WTC11 (cell line): ENCODE measurements at regions not wholly inside any gene's neighbourhood (a gene's known extent, or its start where the extent isn't known, plus 50 kb on each side); places are given as distances from the start of the nearest gene placed in this dataset.

Experiments
- ATAC-seq: fragments of 200-7000 bp; cut with Tn5 transposase; 2 replicates; pipeline ENCODE4 v1.10.0; 2021; ENCODE audit warnings: mild to moderate bottlenecking, moderate library complexity
- CTCF ChIA-PET: fragments of 300-600 bp; sonication (Branson Sonifier 250); formaldehyde crosslinking; loops from one replicate; lab custom pipeline; 2021; ENCODE audit warnings: antibody characterized with exemption; lab: Charles Lee
- POLR2A ChIA-PET: fragments of 350-600 bp; sonication (Branson Sonifier 250); formaldehyde crosslinking; loops from one replicate; lab custom pipeline; 2021; ENCODE audit warnings: antibody characterized with exemption; lab: Charles Lee
- DNase-seq: peaks from one replicate; pipeline ENCODE4 v3.0.0; 2021; ENCODE audit warnings: low spot score
- H3K27ac Mint-ChIP-seq: 2 replicates; pipeline ENCODE4 v1.8.0; 2021; ENCODE audit warnings: mixed read lengths
- H3K27me3 Mint-ChIP-seq: 2 replicates; pipeline ENCODE4 v1.8.0; 2021; ENCODE audit warnings: low read depth, mild to moderate bottlenecking, moderate library complexity, mixed read lengths
- H3K36me3 Mint-ChIP-seq: 2 replicates; pipeline ENCODE4 v1.8.0; 2021; ENCODE audit warnings: mixed read lengths
- H3K4me1 Mint-ChIP-seq: 2 replicates; pipeline ENCODE4 v1.8.0; 2022; ENCODE audit warnings: mixed read lengths
- H3K4me3 Mint-ChIP-seq: 2 replicates; pipeline ENCODE4 v1.8.0; 2021; ENCODE audit warnings: mild to moderate bottlenecking, moderate library complexity, mixed read lengths
- H3K9me3 Mint-ChIP-seq: 2 replicates; pipeline ENCODE4 v1.8.0; 2021; ENCODE audit warnings: mixed read lengths
- AFF4 ChIP-seq: sonication (generic); formaldehyde crosslinking; IDR thresholded peaks from 2 replicates; pipeline ENCODE4 v1.8.1; 2023; ENCODE audit warnings: mild to moderate bottlenecking, missing genetic modification reagents, borderline replicate concordance
- ATF1 ChIP-seq: sonication (generic); formaldehyde crosslinking; IDR thresholded peaks from 2 replicates; pipeline ENCODE4 v1.8.1; 2023; ENCODE audit warnings: mild to moderate bottlenecking, moderate library complexity, missing genetic modification reagents
- ATF3 ChIP-seq: sonication (generic); formaldehyde crosslinking; conservative IDR thresholded peaks from 2 replicates; pipeline ENCODE4 v1.8.1; 2022; ENCODE audit warnings: mild to moderate bottlenecking, missing genetic modification reagents
- EMX1 ChIP-seq: fragments of 250-450 bp; sonication (Bioruptor Pico); IDR thresholded peaks from 2 replicates; pipeline ENCODE4 v1.8.0; 2021; ENCODE audit warnings: mild to moderate bottlenecking
- FOXJ3 ChIP-seq: sonication (generic); formaldehyde crosslinking; IDR thresholded peaks from 2 replicates; pipeline ENCODE4 v1.9.0; 2021; ENCODE audit warnings: missing genetic modification reagents, mild to moderate bottlenecking, borderline replicate concordance
- FOXK1 ChIP-seq: sonication (generic); formaldehyde crosslinking; IDR thresholded peaks from 2 replicates; pipeline ENCODE4 v1.8.0; 2022; ENCODE audit warnings: mild to moderate bottlenecking, moderate library complexity, missing genetic modification reagents
- GRHL2 ChIP-seq: fragments of 250-450 bp; sonication (Bioruptor Pico); IDR thresholded peaks from 2 replicates; pipeline ENCODE4 v1.8.0; 2022; ENCODE audit warnings: mild to moderate bottlenecking, moderate library complexity; ENCODE audit not compliant: insufficient replicate concordance, severe bottlenecking
- GTF2I ChIP-seq: fragments of 250-450 bp; sonication (Bioruptor Pico); conservative IDR thresholded peaks from 2 replicates; pipeline ENCODE4 v1.4.0; 2021; ENCODE audit warnings: mild to moderate bottlenecking
- KAT7 ChIP-seq: sonication (generic); formaldehyde crosslinking; IDR thresholded peaks from 2 replicates; pipeline ENCODE4 v1.8.1; 2023; ENCODE audit warnings: missing genetic modification reagents, mild to moderate bottlenecking, borderline replicate concordance
- NFE2L1 ChIP-seq: sonication (generic); formaldehyde crosslinking; IDR thresholded peaks from 2 replicates; pipeline ENCODE4 v1.8.1; 2023; ENCODE audit warnings: missing genetic modification reagents
- NFYB ChIP-seq: sonication (generic); formaldehyde crosslinking; conservative IDR thresholded peaks from 2 replicates; pipeline ENCODE4 v1.8.0; 2022; ENCODE audit warnings: low read depth, missing genetic modification reagents
- NR1H2 ChIP-seq: sonication (generic); formaldehyde crosslinking; IDR thresholded peaks from 2 replicates; pipeline ENCODE4 v1.9.0; 2021; ENCODE audit warnings: mild to moderate bottlenecking, moderate library complexity, missing genetic modification reagents
- NR3C1 ChIP-seq: sonication (generic); formaldehyde crosslinking; conservative IDR thresholded peaks from 2 replicates; pipeline ENCODE4 v1.8.1; 2023; ENCODE audit warnings: low read depth, mild to moderate bottlenecking, missing genetic modification reagents
- SMAD3 ChIP-seq: sonication (generic); formaldehyde crosslinking; IDR thresholded peaks from 2 replicates; pipeline ENCODE4 v1.8.0; 2022; ENCODE audit warnings: missing genetic modification reagents, mild to moderate bottlenecking, borderline replicate concordance
- SMAD4 ChIP-seq: sonication (generic); formaldehyde crosslinking; IDR thresholded peaks from 2 replicates; pipeline ENCODE4 v1.8.0; 2022; ENCODE audit warnings: mild to moderate bottlenecking, missing genetic modification reagents
- TEAD4 ChIP-seq: sonication (generic); formaldehyde crosslinking; IDR thresholded peaks from 2 replicates; pipeline ENCODE4 v1.8.0; 2022; ENCODE audit warnings: mild to moderate bottlenecking, missing genetic modification reagents
- ZNF121 ChIP-seq: sonication (generic); formaldehyde crosslinking; IDR thresholded peaks from 2 replicates; pipeline ENCODE4 v1.8.0; 2023; ENCODE audit warnings: missing genetic modification reagents
- ZNF138 ChIP-seq: sonication (generic); formaldehyde crosslinking; conservative IDR thresholded peaks from 2 replicates; pipeline ENCODE4 v1.8.1; 2022; ENCODE audit warnings: mild to moderate bottlenecking, moderate library complexity, missing genetic modification reagents
- ZNF219 ChIP-seq: sonication (generic); formaldehyde crosslinking; IDR thresholded peaks from 2 replicates; pipeline ENCODE4 v1.8.0; 2023; ENCODE audit warnings: missing genetic modification reagents, mild to moderate bottlenecking, borderline replicate concordance
- ZNF263 ChIP-seq: sonication (generic); formaldehyde crosslinking; IDR thresholded peaks from 2 replicates; pipeline ENCODE4 v1.8.1; 2022; ENCODE audit warnings: low read depth, mild to moderate bottlenecking, moderate library complexity, missing genetic modification reagents
- ZNF281 ChIP-seq: sonication (generic); formaldehyde crosslinking; IDR thresholded peaks from 2 replicates; pipeline ENCODE4 v1.8.0; 2023; ENCODE audit warnings: mild to moderate bottlenecking, missing genetic modification reagents
- ZNF423 ChIP-seq: fragments of 250-450 bp; sonication (Bioruptor Pico); IDR thresholded peaks from 2 replicates; pipeline ENCODE4 v2.1.2; 2022; ENCODE audit warnings: mild to moderate bottlenecking, moderate library complexity
- TF ChIP-seq, protein P1 (sequence below): sonication (generic); formaldehyde crosslinking; IDR thresholded peaks from 2 replicates; pipeline ENCODE4 v1.8.1; 2023; ENCODE audit warnings: mild to moderate bottlenecking, missing genetic modification reagents
- TF ChIP-seq, protein P2 (sequence below): fragments of 250-450 bp; sonication (Bioruptor Pico); IDR thresholded peaks from 2 replicates; pipeline ENCODE4 v1.9.0; 2021; ENCODE audit warnings: mild to moderate bottlenecking
- TF ChIP-seq, protein P3 (sequence below): sonication (generic); formaldehyde crosslinking; IDR thresholded peaks from 2 replicates; pipeline ENCODE4 v1.8.0; 2022; ENCODE audit warnings: mild to moderate bottlenecking, missing genetic modification reagents

- Mint-ChIP-seq H3K27ac (no peak overlapping the region), H3K9me3 (no peaks in the 10 kb centered on the region; the same call in 1 of the 2 replicates), H3K4me1 (peaks cover 14% of the 10 kb centered on the region), H3K4me3 (no peak overlapping the region), H3K36me3 (no peaks in the 10 kb centered on the region), H3K27me3 (no peaks in the 10 kb centered on the region)
- CTCF ChIA-PET = no interaction called here
- no peak for DNase-seq
- POLR2A ChIA-PET = no interaction called here
- ATAC-seq = no peak
- TF ChIP-seq NFYB = no peak
- TF ChIP-seq KAT7 (CRISPR knock-in tag) = no peak
- no peak for TF ChIP-seq ZNF263
- TF ChIP-seq, protein P1, sequence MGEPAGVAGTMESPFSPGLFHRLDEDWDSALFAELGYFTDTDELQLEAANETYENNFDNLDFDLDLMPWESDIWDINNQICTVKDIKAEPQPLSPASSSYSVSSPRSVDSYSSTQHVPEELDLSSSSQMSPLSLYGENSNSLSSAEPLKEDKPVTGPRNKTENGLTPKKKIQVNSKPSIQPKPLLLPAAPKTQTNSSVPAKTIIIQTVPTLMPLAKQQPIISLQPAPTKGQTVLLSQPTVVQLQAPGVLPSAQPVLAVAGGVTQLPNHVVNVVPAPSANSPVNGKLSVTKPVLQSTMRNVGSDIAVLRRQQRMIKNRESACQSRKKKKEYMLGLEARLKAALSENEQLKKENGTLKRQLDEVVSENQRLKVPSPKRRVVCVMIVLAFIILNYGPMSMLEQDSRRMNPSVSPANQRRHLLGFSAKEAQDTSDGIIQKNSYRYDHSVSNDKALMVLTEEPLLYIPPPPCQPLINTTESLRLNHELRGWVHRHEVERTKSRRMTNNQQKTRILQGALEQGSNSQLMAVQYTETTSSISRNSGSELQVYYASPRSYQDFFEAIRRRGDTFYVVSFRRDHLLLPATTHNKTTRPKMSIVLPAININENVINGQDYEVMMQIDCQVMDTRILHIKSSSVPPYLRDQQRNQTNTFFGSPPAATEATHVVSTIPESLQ (CRISPR knock-in tag) = no peak
- no peak for TF ChIP-seq SMAD4 (CRISPR knock-in tag)
- TF ChIP-seq, protein P2, sequence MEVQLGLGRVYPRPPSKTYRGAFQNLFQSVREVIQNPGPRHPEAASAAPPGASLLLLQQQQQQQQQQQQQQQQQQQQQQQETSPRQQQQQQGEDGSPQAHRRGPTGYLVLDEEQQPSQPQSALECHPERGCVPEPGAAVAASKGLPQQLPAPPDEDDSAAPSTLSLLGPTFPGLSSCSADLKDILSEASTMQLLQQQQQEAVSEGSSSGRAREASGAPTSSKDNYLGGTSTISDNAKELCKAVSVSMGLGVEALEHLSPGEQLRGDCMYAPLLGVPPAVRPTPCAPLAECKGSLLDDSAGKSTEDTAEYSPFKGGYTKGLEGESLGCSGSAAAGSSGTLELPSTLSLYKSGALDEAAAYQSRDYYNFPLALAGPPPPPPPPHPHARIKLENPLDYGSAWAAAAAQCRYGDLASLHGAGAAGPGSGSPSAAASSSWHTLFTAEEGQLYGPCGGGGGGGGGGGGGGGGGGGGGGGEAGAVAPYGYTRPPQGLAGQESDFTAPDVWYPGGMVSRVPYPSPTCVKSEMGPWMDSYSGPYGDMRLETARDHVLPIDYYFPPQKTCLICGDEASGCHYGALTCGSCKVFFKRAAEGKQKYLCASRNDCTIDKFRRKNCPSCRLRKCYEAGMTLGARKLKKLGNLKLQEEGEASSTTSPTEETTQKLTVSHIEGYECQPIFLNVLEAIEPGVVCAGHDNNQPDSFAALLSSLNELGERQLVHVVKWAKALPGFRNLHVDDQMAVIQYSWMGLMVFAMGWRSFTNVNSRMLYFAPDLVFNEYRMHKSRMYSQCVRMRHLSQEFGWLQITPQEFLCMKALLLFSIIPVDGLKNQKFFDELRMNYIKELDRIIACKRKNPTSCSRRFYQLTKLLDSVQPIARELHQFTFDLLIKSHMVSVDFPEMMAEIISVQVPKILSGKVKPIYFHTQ (CRISPR knock-in tag) = no peak
- TF ChIP-seq, protein P3, sequence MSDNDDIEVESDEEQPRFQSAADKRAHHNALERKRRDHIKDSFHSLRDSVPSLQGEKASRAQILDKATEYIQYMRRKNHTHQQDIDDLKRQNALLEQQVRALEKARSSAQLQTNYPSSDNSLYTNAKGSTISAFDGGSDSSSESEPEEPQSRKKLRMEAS (CRISPR knock-in tag) = no peak
- no peak for TF ChIP-seq NR1H2
- TF ChIP-seq NR3C1 (CRISPR knock-in tag) = no peak
Measured at GRCh38 chr7:23973264-23973663, 263.2 kb downstream of the STK31 start.

DNA sequence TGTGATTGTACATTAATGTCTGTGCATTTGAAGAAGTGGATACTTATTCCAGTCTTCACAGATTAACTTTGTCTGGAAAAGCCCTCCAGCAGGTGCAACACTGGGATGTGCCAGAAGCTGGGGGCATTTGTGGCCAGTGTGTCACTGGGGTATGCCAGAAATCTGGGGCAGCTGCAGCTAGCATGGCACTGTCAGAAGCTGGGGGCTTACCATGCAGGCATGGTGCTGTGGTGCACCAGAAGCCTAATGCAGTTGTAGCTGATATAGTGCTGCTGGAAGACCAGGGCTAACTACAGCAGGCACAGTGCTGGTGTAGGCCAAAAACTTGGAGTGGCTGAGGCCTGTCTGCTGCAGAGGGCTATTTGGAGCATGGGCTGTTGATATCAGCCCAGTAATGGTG lies 270.1 kb downstream of the STK31 start:
- H3K36me3 Mint-ChIP-seq = no peaks in the 10 kb centered on the region
- peaks cover 14% of the 10 kb centered on the region for H3K9me3 Mint-ChIP-seq
- POLR2A ChIA-PET = no interaction called here
- no peaks in the 10 kb centered on the region; the same call in 1 of the 2 replicates for H3K27me3 Mint-ChIP-seq
- H3K4me1 Mint-ChIP-seq = no peaks in the 10 kb centered on the region
- TF ChIP-seq ZNF138 (CRISPR knock-in tag) (no peak), ZNF281 (CRISPR knock-in tag) (no peak), NFE2L1 (no peak), FOXJ3 (CRISPR knock-in tag) (no peak), GRHL2 (no peak), ATF1 (CRISPR knock-in tag) (no peak), ZNF423 (no peak), SMAD3 (CRISPR knock-in tag) (no peak), EMX1 (CRISPR knock-in tag) (no peak), ZNF219 (no peak), NFYB (no peak), AFF4 (CRISPR knock-in tag) (no peak), TEAD4 (no peak), GTF2I (CRISPR knock-in tag) (no peak), ZNF121 (CRISPR knock-in tag) (no peak), FOXK1 (CRISPR knock-in tag) (no peak), ATF3 (no peak)
- TF ChIP-seq, all 79 proteins: peak for 0
- H3K27ac Mint-ChIP-seq = no peak overlapping the region
- no peak for ATAC-seq
- CTCF ChIA-PET = no interaction called here
- DNase-seq = no peak
- H3K4me3 Mint-ChIP-seq = no peak overlapping the region
